ENCODE measurements at regions not wholly inside any gene's neighbourhood (a gene's known extent, or its start where the extent isn't known, plus 50 kb on each side); places are given as distances from the start of the nearest gene placed in this dataset.

GRCh38 chr13:72168126-72168855 lies 301.3 kb upstream of the DACH1 start:
- DNase-seq (ENCODE audit: low read depth, low spot score) = no peak

GRCh38 chr13:72166102-72166650 lies 299.2 kb upstream of the DACH1 start:
- DNase-seq (ENCODE audit: low read depth, low spot score) = no peak

GRCh38 chr13:72165276-72165675 lies 298.3 kb upstream of the DACH1 start:
- DNase-seq (ENCODE audit: low read depth, low spot score) = no peak

GRCh38 chr13:72164811-72165210 lies 297.8 kb upstream of the DACH1 start:
- no peak for DNase-seq (ENCODE audit: low read depth, low spot score)

GRCh38 chr13:72163678-72164077 lies 296.7 kb upstream of the DACH1 start:
- DNase-seq (ENCODE audit: low read depth, low spot score) = no peak

- DNase-seq (ENCODE audit: low read depth, low spot score) = no peak
Observed at GRCh38 chr13:72160977-72161376, 294.0 kb upstream of the DACH1 start.

GRCh38 chr13:72156760-72157159 lies 289.8 kb upstream of the DACH1 start:
- no peak for DNase-seq (ENCODE audit: low read depth, low spot score)

- DNase-seq (ENCODE audit: low read depth, low spot score) = no peak
Observed at GRCh38 chr13:72153272-72153671, 286.3 kb upstream of the DACH1 start.

- no peak for DNase-seq (ENCODE audit: low read depth, low spot score)
Observed at GRCh38 chr13:72151241-72151640, 284.2 kb upstream of the DACH1 start.

GRCh38 chr13:72150502-72150901 lies 283.5 kb upstream of the DACH1 start:
- DNase-seq (ENCODE audit: low read depth, low spot score) = no peak

- no peak for DNase-seq (ENCODE audit: low read depth, low spot score)
Observed at GRCh38 chr13:72149701-72150100, 282.7 kb upstream of the DACH1 start.

GRCh38 chr13:72146816-72147215 lies 279.8 kb upstream of the DACH1 start:
- no peak for DNase-seq (ENCODE audit: low read depth, low spot score)

- DNase-seq (ENCODE audit: low read depth, low spot score) = no peak
Observed at GRCh38 chr13:72145383-72145782, 278.4 kb upstream of the DACH1 start.

- no peak for DNase-seq (ENCODE audit: low read depth, low spot score)
Observed at GRCh38 chr13:72144636-72145035, 277.6 kb upstream of the DACH1 start.

- no peak for DNase-seq (ENCODE audit: low read depth, low spot score)
Observed at GRCh38 chr13:72141855-72142519, 275.0 kb upstream of the DACH1 start.

GRCh38 chr13:72139192-72139591 lies 272.2 kb upstream of the DACH1 start:
- DNase-seq (ENCODE audit: low read depth, low spot score) = no peak

- peak; percentile 4 for DNase-seq (ENCODE audit: low read depth, low spot score)
Observed at GRCh38 chr13:72132075-72132474, 265.1 kb upstream of the DACH1 start.

GRCh38 chr13:72129117-72129516 lies 262.1 kb upstream of the DACH1 start:
- no peak for DNase-seq (ENCODE audit: low read depth, low spot score)

- DNase-seq (ENCODE audit: low read depth, low spot score) = no peak
Observed at GRCh38 chr13:72127031-72127430, 260.0 kb upstream of the DACH1 start.

- DNase-seq (ENCODE audit: low read depth, low spot score) = no peak
Observed at GRCh38 chr13:72126424-72126823, 259.4 kb upstream of the DACH1 start.

GRCh38 chr13:72125561-72125960 lies 258.6 kb upstream of the DACH1 start:
- no peak for DNase-seq (ENCODE audit: low read depth, low spot score)

GRCh38 chr13:72122661-72123255 lies 255.8 kb upstream of the DACH1 start:
- peak; percentile 11 for DNase-seq (ENCODE audit: low read depth, low spot score)

GRCh38 chr13:72121466-72121865 lies 254.5 kb upstream of the DACH1 start:
- DNase-seq (ENCODE audit: low read depth, low spot score) = no peak

Data from ELF-1 (cell line).